Esophagus squamous epithelium (tissue), 4 donors: ENCODE measurements at regions not wholly inside any gene's neighbourhood (a gene's known extent, or its start where the extent isn't known, plus 50 kb on each side); places are given as distances from the start of the nearest gene placed in this dataset.

ENCODE experiments used
- POLR2A ChIP-seq, 4 donors: fragments of 450-650 bp; IDR thresholded peaks; one replicate each; pipeline ENCODE4 v1.6.1; 2017; ENCODE audit warnings: antibody characterized with exemption in 4 of 4, mild to moderate bottlenecking in 4 of 4, moderate library complexity in 3 of 4
- TF ChIP-seq, protein P1 (sequence below), 6 experiments: fragments of 450-650 bp in 4 of 6; fragments of 200-600 bp in 2 of 6; sonication (generic) in 2 of 6; IDR thresholded peaks; one replicate each; pipeline ENCODE4 v1.5.1; 2016 to 2019; ENCODE audit warnings: antibody characterized with exemption in 6 of 6, mild to moderate bottlenecking in 4 of 6, moderate library complexity in 4 of 6

DNA sequence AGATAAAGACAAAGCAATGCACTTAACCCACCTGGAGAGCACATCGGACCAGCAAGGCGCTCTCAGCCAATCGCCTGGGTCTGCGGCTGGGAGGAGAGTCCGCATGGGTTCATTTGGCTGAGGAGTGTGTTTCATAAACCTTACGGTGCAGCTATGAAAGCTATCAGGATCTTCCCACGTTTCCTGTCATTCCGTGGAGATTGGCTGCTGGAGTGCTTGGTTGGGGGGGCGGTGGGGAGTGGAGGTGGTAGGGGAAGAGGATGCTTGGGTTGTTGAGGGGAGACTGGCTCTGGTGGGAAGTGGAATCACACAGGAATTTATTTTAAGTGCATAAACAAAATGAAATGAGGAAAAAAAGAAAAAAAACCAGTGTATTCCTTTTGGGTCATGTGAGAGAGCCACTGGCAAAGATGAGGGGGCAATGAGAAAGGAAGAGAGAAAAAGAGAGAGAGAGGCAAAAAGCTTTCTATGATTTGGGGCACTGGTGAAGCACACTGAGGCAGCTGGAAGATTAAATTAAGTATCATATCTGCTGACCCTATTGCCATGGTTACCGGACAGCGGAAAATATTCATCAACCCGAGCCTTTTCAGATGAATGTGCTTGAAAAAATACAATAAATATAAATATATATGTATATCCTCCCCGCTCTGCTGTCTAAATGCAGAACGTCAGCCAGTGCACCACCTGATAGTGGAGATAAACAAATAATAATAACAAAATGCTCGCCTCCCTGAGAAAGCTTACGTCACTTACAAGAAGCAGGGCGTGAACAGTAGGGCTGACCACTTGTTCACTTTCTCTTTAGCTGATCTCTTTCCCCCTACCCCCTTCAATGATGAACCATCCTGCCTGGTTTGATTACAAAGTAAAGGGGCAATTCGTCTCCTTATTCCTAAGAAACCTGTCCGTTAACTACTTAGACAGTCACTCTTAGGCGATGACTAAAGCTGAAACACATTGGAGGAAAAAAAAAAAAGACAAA, 457.0 kb upstream of the ZFHX3 start:
- TF ChIP-seq, protein P1, sequence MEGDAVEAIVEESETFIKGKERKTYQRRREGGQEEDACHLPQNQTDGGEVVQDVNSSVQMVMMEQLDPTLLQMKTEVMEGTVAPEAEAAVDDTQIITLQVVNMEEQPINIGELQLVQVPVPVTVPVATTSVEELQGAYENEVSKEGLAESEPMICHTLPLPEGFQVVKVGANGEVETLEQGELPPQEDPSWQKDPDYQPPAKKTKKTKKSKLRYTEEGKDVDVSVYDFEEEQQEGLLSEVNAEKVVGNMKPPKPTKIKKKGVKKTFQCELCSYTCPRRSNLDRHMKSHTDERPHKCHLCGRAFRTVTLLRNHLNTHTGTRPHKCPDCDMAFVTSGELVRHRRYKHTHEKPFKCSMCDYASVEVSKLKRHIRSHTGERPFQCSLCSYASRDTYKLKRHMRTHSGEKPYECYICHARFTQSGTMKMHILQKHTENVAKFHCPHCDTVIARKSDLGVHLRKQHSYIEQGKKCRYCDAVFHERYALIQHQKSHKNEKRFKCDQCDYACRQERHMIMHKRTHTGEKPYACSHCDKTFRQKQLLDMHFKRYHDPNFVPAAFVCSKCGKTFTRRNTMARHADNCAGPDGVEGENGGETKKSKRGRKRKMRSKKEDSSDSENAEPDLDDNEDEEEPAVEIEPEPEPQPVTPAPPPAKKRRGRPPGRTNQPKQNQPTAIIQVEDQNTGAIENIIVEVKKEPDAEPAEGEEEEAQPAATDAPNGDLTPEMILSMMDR (IDR thresholded peaks at IDR 0.05), result no peak
- no peak for TF ChIP-seq POLR2A (IDR thresholded peaks at IDR 0.05)
